ENCODE measurements at regions not wholly inside any gene's neighbourhood (a gene's known extent, or its start where the extent isn't known, plus 50 kb on each side); places are given as distances from the start of the nearest gene placed in this dataset.

GRCh38 chr4:176964116-176964691 lies 171.5 kb upstream of the VEGFC start:
- no peak overlapping the region for H3K27ac ChIP-seq (ENCODE audit: low read depth, low read length)
- H3K9me3 ChIP-seq (ENCODE audit: control insufficient read depth in 3 of 3, low read length in 3 of 3) = no peaks in the 10 kb centered on the region
- H3K4me1 ChIP-seq (ENCODE audit: control insufficient read depth in 3 of 3, insufficient read depth in 3 of 3, low read length in 3 of 3) = no peaks in the 10 kb centered on the region
- no peak overlapping the region for H3K9ac ChIP-seq (ENCODE audit: low read depth in 1 of 3, low read length in 3 of 3)
- H3K27me3 ChIP-seq (ENCODE audit: control insufficient read depth in 3 of 3, insufficient read depth in 3 of 3, low read length in 3 of 3) = no peaks in the 10 kb centered on the region
- no peaks in the 10 kb centered on the region for H3K36me3 ChIP-seq (ENCODE audit: control insufficient read depth in 3 of 3, insufficient read depth in 3 of 3, low read length in 3 of 3)
- H3K4me3 ChIP-seq (ENCODE audit: low read length in 3 of 3) = no peak overlapping the region

DNA sequence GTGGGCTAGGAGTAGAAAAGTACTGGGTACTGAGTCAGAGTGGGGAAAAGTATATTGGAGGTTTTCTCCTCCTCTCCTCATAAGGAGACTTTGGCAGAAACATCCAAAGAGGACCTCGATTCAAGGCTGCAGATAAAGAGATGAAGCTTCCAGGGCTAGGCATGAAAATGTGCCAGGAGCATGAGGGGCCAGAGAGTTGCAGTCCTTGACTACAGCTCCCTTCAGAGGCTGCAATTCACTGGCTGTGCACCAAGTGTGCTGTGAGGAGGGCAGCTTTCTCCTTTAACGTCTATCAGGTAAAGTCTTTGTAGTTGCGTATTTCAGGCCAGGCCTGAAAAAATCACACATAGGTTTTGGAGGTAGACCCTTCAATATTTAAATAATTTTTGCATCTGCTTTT lies 174.9 kb upstream of the VEGFC start:
- Histone ChIP-seq H3K4me1 (ENCODE audit: control insufficient read depth in 3 of 3, insufficient read depth in 3 of 3, low read length in 3 of 3) (no peaks in the 10 kb centered on the region), H3K27ac (ENCODE audit: low read depth, low read length) (no peak overlapping the region), H3K9ac (ENCODE audit: low read depth in 1 of 3, low read length in 3 of 3) (no peak overlapping the region), H3K27me3 (ENCODE audit: control insufficient read depth in 3 of 3, insufficient read depth in 3 of 3, low read length in 3 of 3) (no peaks in the 10 kb centered on the region), H3K4me3 (ENCODE audit: low read length in 3 of 3) (no peak overlapping the region), H3K36me3 (ENCODE audit: control insufficient read depth in 3 of 3, insufficient read depth in 3 of 3, low read length in 3 of 3) (no peaks in the 10 kb centered on the region), H3K9me3 (ENCODE audit: control insufficient read depth in 3 of 3, low read length in 3 of 3) (no peaks in the 10 kb centered on the region)

GRCh38 chr4:176968094-176968493 lies 175.4 kb upstream of the VEGFC start:
- Histone ChIP-seq H3K27me3 (ENCODE audit: control insufficient read depth in 3 of 3, insufficient read depth in 3 of 3, low read length in 3 of 3) (no peaks in the 10 kb centered on the region), H3K36me3 (ENCODE audit: control insufficient read depth in 3 of 3, insufficient read depth in 3 of 3, low read length in 3 of 3) (no peaks in the 10 kb centered on the region), H3K9ac (ENCODE audit: low read depth in 1 of 3, low read length in 3 of 3) (no peak overlapping the region), H3K9me3 (ENCODE audit: control insufficient read depth in 3 of 3, low read length in 3 of 3) (no peaks in the 10 kb centered on the region), H3K4me1 (ENCODE audit: control insufficient read depth in 3 of 3, insufficient read depth in 3 of 3, low read length in 3 of 3) (no peaks in the 10 kb centered on the region), H3K27ac (ENCODE audit: low read depth, low read length) (no peak overlapping the region), H3K4me3 (ENCODE audit: low read length in 3 of 3) (no peak overlapping the region)

GRCh38 chr4:176969011-176969410 lies 176.3 kb upstream of the VEGFC start:
- Histone ChIP-seq H3K27ac (ENCODE audit: low read depth, low read length) (no peak overlapping the region), H3K9ac (ENCODE audit: low read depth in 1 of 3, low read length in 3 of 3) (no peak overlapping the region), H3K9me3 (ENCODE audit: control insufficient read depth in 3 of 3, low read length in 3 of 3) (no peaks in the 10 kb centered on the region), H3K27me3 (ENCODE audit: control insufficient read depth in 3 of 3, insufficient read depth in 3 of 3, low read length in 3 of 3) (no peaks in the 10 kb centered on the region), H3K36me3 (ENCODE audit: control insufficient read depth in 3 of 3, insufficient read depth in 3 of 3, low read length in 3 of 3) (no peaks in the 10 kb centered on the region), H3K4me1 (ENCODE audit: control insufficient read depth in 3 of 3, insufficient read depth in 3 of 3, low read length in 3 of 3) (no peaks in the 10 kb centered on the region), H3K4me3 (ENCODE audit: low read length in 3 of 3) (no peak overlapping the region)

GRCh38 chr4:176970853-176971252 lies 178.1 kb upstream of the VEGFC start:
- no peaks in the 10 kb centered on the region for H3K9me3 ChIP-seq (ENCODE audit: control insufficient read depth in 3 of 3, low read length in 3 of 3)
- H3K9ac ChIP-seq (ENCODE audit: low read depth in 1 of 3, low read length in 3 of 3) = no peak overlapping the region
- no peak overlapping the region for H3K27ac ChIP-seq (ENCODE audit: low read depth, low read length)
- H3K4me1 ChIP-seq (ENCODE audit: control insufficient read depth in 3 of 3, insufficient read depth in 3 of 3, low read length in 3 of 3) = no peaks in the 10 kb centered on the region
- no peaks in the 10 kb centered on the region for H3K36me3 ChIP-seq (ENCODE audit: control insufficient read depth in 3 of 3, insufficient read depth in 3 of 3, low read length in 3 of 3)
- H3K27me3 ChIP-seq (ENCODE audit: control insufficient read depth in 3 of 3, insufficient read depth in 3 of 3, low read length in 3 of 3) = no peaks in the 10 kb centered on the region
- no peak overlapping the region for H3K4me3 ChIP-seq (ENCODE audit: low read length in 3 of 3)

GRCh38 chr4:176971576-176972115 lies 178.9 kb upstream of the VEGFC start:
- no peak overlapping the region for H3K4me3 ChIP-seq (ENCODE audit: low read length in 3 of 3)
- H3K27me3 ChIP-seq (ENCODE audit: control insufficient read depth in 3 of 3, insufficient read depth in 3 of 3, low read length in 3 of 3) = no peaks in the 10 kb centered on the region
- no peak overlapping the region for H3K9ac ChIP-seq (ENCODE audit: low read depth in 1 of 3, low read length in 3 of 3)
- H3K36me3 ChIP-seq (ENCODE audit: control insufficient read depth in 3 of 3, insufficient read depth in 3 of 3, low read length in 3 of 3) = no peaks in the 10 kb centered on the region
- H3K27ac ChIP-seq (ENCODE audit: low read depth, low read length) = no peak overlapping the region
- H3K9me3 ChIP-seq (ENCODE audit: control insufficient read depth in 3 of 3, low read length in 3 of 3) = no peaks in the 10 kb centered on the region
- H3K4me1 ChIP-seq (ENCODE audit: control insufficient read depth in 3 of 3, insufficient read depth in 3 of 3, low read length in 3 of 3) = no peaks in the 10 kb centered on the region

GRCh38 chr4:176979416-176979815 lies 186.7 kb upstream of the VEGFC start:
- H3K4me1 ChIP-seq (ENCODE audit: control insufficient read depth in 3 of 3, insufficient read depth in 3 of 3, low read length in 3 of 3) = no peaks in the 10 kb centered on the region
- no peak overlapping the region for H3K27ac ChIP-seq (ENCODE audit: low read depth, low read length)
- H3K36me3 ChIP-seq (ENCODE audit: control insufficient read depth in 3 of 3, insufficient read depth in 3 of 3, low read length in 3 of 3) = no peaks in the 10 kb centered on the region
- no peak overlapping the region for H3K4me3 ChIP-seq (ENCODE audit: low read length in 3 of 3)
- no peak overlapping the region for H3K9ac ChIP-seq (ENCODE audit: low read depth in 1 of 3, low read length in 3 of 3)
- H3K27me3 ChIP-seq (ENCODE audit: control insufficient read depth in 3 of 3, insufficient read depth in 3 of 3, low read length in 3 of 3) = no peaks in the 10 kb centered on the region
- H3K9me3 ChIP-seq (ENCODE audit: control insufficient read depth in 3 of 3, low read length in 3 of 3) = no peaks in the 10 kb centered on the region

DNA sequence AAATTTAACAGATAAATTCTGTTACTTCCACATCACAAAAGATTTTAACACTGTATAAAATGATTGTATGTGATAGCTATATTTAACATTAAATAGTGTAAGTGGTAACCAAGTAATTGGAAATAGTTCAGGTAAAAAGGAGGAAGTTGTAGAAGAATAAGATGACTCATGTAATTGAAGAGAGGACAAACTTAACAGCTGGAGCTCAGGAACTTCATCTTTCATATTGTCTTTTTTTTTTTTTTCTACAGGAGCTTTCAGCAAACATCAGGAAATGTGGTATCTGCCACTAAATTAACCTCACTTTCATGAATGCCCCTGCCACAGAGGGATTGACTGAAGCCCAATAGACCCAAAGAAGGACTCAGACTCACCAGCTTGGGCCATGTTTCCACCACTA lies 188.4 kb upstream of the VEGFC start:
- no peaks in the 10 kb centered on the region for H3K36me3 ChIP-seq (ENCODE audit: control insufficient read depth in 3 of 3, insufficient read depth in 3 of 3, low read length in 3 of 3)
- no peak overlapping the region for H3K27ac ChIP-seq (ENCODE audit: low read depth, low read length)
- no peak overlapping the region for H3K4me3 ChIP-seq (ENCODE audit: low read length in 3 of 3)
- H3K9ac ChIP-seq (ENCODE audit: low read depth in 1 of 3, low read length in 3 of 3) = no peak overlapping the region
- H3K9me3 ChIP-seq (ENCODE audit: control insufficient read depth in 3 of 3, low read length in 3 of 3) = no peaks in the 10 kb centered on the region
- H3K27me3 ChIP-seq (ENCODE audit: control insufficient read depth in 3 of 3, insufficient read depth in 3 of 3, low read length in 3 of 3) = no peaks in the 10 kb centered on the region
- no peaks in the 10 kb centered on the region for H3K4me1 ChIP-seq (ENCODE audit: control insufficient read depth in 3 of 3, insufficient read depth in 3 of 3, low read length in 3 of 3)

DNA sequence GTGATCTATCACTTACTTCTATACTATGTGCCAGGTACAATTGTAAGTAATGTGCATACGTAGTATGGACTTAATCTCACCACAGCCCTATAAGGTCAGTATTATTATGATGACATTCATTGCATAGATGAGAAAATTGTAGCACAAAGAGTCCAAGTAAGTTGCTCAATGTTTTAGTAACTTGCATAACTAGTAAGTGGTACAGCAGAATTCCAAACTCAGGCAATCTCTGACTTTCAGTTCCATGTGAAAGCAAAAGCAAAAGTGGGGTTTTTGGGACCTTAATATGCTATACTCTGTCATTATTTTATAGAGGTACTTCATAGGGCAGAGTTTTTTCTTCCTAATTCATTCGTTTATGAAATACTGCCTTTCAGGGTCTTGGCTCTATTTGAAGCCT lies 188.8 kb upstream of the VEGFC start:
- Histone ChIP-seq H3K9me3 (ENCODE audit: control insufficient read depth in 3 of 3, low read length in 3 of 3) (no peaks in the 10 kb centered on the region), H3K9ac (ENCODE audit: low read depth in 1 of 3, low read length in 3 of 3) (no peak overlapping the region), H3K4me1 (ENCODE audit: control insufficient read depth in 3 of 3, insufficient read depth in 3 of 3, low read length in 3 of 3) (no peaks in the 10 kb centered on the region), H3K27ac (ENCODE audit: low read depth, low read length) (no peak overlapping the region), H3K27me3 (ENCODE audit: control insufficient read depth in 3 of 3, insufficient read depth in 3 of 3, low read length in 3 of 3) (no peaks in the 10 kb centered on the region), H3K4me3 (ENCODE audit: low read length in 3 of 3) (no peak overlapping the region), H3K36me3 (ENCODE audit: control insufficient read depth in 3 of 3, insufficient read depth in 3 of 3, low read length in 3 of 3) (no peaks in the 10 kb centered on the region)

- no peaks in the 10 kb centered on the region for H3K27me3 ChIP-seq (ENCODE audit: control insufficient read depth in 3 of 3, insufficient read depth in 3 of 3, low read length in 3 of 3)
- H3K27ac ChIP-seq (ENCODE audit: low read depth, low read length) = no peak overlapping the region
- no peaks in the 10 kb centered on the region for H3K36me3 ChIP-seq (ENCODE audit: control insufficient read depth in 3 of 3, insufficient read depth in 3 of 3, low read length in 3 of 3)
- H3K4me3 ChIP-seq (ENCODE audit: low read length in 3 of 3) = no peak overlapping the region
- H3K4me1 ChIP-seq (ENCODE audit: control insufficient read depth in 3 of 3, insufficient read depth in 3 of 3, low read length in 3 of 3) = no peaks in the 10 kb centered on the region
- H3K9ac ChIP-seq (ENCODE audit: low read depth in 1 of 3, low read length in 3 of 3) = no peak overlapping the region
- no peaks in the 10 kb centered on the region for H3K9me3 ChIP-seq (ENCODE audit: control insufficient read depth in 3 of 3, low read length in 3 of 3)
Measured at GRCh38 chr4:176988226-176988625, 195.5 kb upstream of the VEGFC start.
